HepG2 (cell line): ENCODE measurements at regions not wholly inside any gene's neighbourhood (a gene's known extent, or its start where the extent isn't known, plus 50 kb on each side); places are given as distances from the start of the nearest gene placed in this dataset.

Experiments
- ATAC-seq: fragments of 200-7000 bp; cut with Tn5 transposase; 3 replicates; pipeline ENCODE4 v1.9.1; 2020; ENCODE audit warnings: mild to moderate bottlenecking, moderate library complexity
- BruUV-seq: library from RNA; stranded (reverse); fragments of 400-500 nt; replicated peaks from 2 replicates; lab custom pipeline; 2021; lab: Mats Ljungman, UMichigan
- CTCF ChIA-PET: fragments of 300-600 bp; formaldehyde crosslinking; extraction: SDS; loops from one replicate; lab custom pipeline; 2021; ENCODE audit warnings: low total read pairs, inconsistent platforms, low intra/inter-chr PET ratio; lab: Yijun Ruan, JAX
- POLR2A ChIA-PET: fragments of 350-600 bp; sonication (Branson Sonifier 250); formaldehyde crosslinking; loops from one replicate; lab custom pipeline; 2020; ENCODE audit warnings: antibody characterized with exemption, inconsistent platforms; lab: Yijun Ruan, JAX
- DNase-seq: peaks from one replicate; pipeline ENCODE4 v3.0.0-alpha.2; 2015; ENCODE audit warnings: low spot score
- FAIRE-seq: peaks from 3 replicates; lab custom pipeline; 2011; peaks lifted over from hg19 to GRCh38; lab: Jason Lieb, UNC
- H2AFZ ChIP-seq: one replicate; pipeline ENCODE4 v1.6.1; 2011; ENCODE audit warnings: low read length, inconsistent platforms
- H3K27ac ChIP-seq: fragments of 300-600 bp; 3 replicates; pipeline ENCODE4 v1.8.0; 2011; ENCODE audit warnings: mixed run types, mild to moderate bottlenecking, mixed read lengths, low read length, inconsistent platforms; ENCODE audit not compliant: insufficient read depth; ENCODE audit errors: extremely low read length
- H3K27me3 ChIP-seq, 2 experiments: fragments of 200-600 bp in 1 of 2; 2 replicates in 1 of 2; 3 replicates in 1 of 2; pipeline versions ENCODE4 v1.6.0 to v1.8.0; 2011; ENCODE audit warnings: low read length in 2 of 2, mild to moderate bottlenecking in 2 of 2, moderate library complexity in 2 of 2, inconsistent platforms in 1 of 2; ENCODE audit not compliant: insufficient read depth in 2 of 2, control insufficient read depth in 1 of 2
- H3K36me3 ChIP-seq, 2 experiments: fragments of 200-600 bp in 1 of 2; replicated peaks in 1 of 2; 2 replicates in 1 of 2; 3 replicates in 1 of 2; pipeline versions ENCODE4 v1.5.1 to v1.8.0; 2011; ENCODE audit warnings: low read length in 2 of 2, inconsistent platforms in 1 of 2; ENCODE audit not compliant: insufficient read depth in 2 of 2, control insufficient read depth in 1 of 2
- H3K4me1 ChIP-seq: 2 replicates; pipeline ENCODE4 v1.5.1; 2012; ENCODE audit warnings: low read length, inconsistent platforms; ENCODE audit not compliant: insufficient read depth
- H3K4me2 ChIP-seq: 2 replicates; pipeline ENCODE4 v1.6.0; 2011; ENCODE audit warnings: low read depth, low read length, inconsistent platforms
- H3K4me3 ChIP-seq, 3 experiments: fragments of 200-600 bp in 1 of 3; sonication (generic), shearing (Covaris generic) in 1 of 3; replicated peaks in 1 of 3; 2 replicates each; pipeline ENCODE4 v1.5.1; 2011 to 2016; ENCODE audit warnings: low read length in 3 of 3, inconsistent platforms in 2 of 3, low read depth in 2 of 3, mild to moderate bottlenecking in 2 of 3, control low read depth in 1 of 3, mixed read lengths in 1 of 3; ENCODE audit not compliant: insufficient read depth in 1 of 3
- H3K79me2 ChIP-seq: one replicate; pipeline ENCODE4 v1.6.1; 2011; ENCODE audit warnings: low read length, inconsistent platforms; ENCODE audit not compliant: insufficient read depth
- H3K9ac ChIP-seq: 2 replicates; pipeline ENCODE4 v1.6.0; 2011; ENCODE audit warnings: mild to moderate bottlenecking, low read depth, low read length, inconsistent platforms; ENCODE audit not compliant: insufficient read depth
- H3K9me3 ChIP-seq: 2 replicates; pipeline ENCODE4 v1.5.1; 2012; ENCODE audit warnings: mild to moderate bottlenecking, low read length
- H4K20me1 ChIP-seq: 2 replicates; pipeline ENCODE4 v1.6.0; 2011; ENCODE audit warnings: inconsistent platforms, mild to moderate bottlenecking, low read length, moderate library complexity; ENCODE audit not compliant: insufficient read depth
- MAZ ChIP-seq, 2 experiments: sonication (generic) in 1 of 2; formaldehyde crosslinking in 1 of 2; IDR thresholded peaks; 2 replicates each; pipeline versions ENCODE4 v1.5.0 to v1.6.1; 2012 to 2020; ENCODE audit warnings: low read depth in 2 of 2, mild to moderate bottlenecking in 2 of 2, borderline replicate concordance in 1 of 2, improper control_type of control experiment in 1 of 2, low read length in 1 of 2, missing genetic modification reagents in 1 of 2, moderate library complexity in 1 of 2
- NKX3-1 ChIP-seq: sonication (generic); formaldehyde crosslinking; IDR thresholded peaks from 2 replicates; pipeline ENCODE4 v1.5.0; 2020; ENCODE audit warnings: missing genetic modification reagents
- ONECUT2 ChIP-seq: sonication (generic); formaldehyde crosslinking; IDR thresholded peaks from 2 replicates; pipeline ENCODE4 v1.4.0; 2020; ENCODE audit warnings: missing genetic modification reagents
- SP2 ChIP-seq: sonication (generic); formaldehyde crosslinking; IDR thresholded peaks from 2 replicates; pipeline ENCODE4 v1.5.1; 2020; ENCODE audit warnings: mild to moderate bottlenecking, missing genetic modification reagents
- SP5 ChIP-seq: IDR thresholded peaks from 2 replicates; pipeline ENCODE4 v1.6.1; 2016; ENCODE audit warnings: low read depth, borderline replicate concordance
- SRF ChIP-seq: IDR thresholded peaks from 2 replicates; pipeline ENCODE4 v1.6.1; 2011; ENCODE audit warnings: mild to moderate bottlenecking, low read depth, low read length, moderate library complexity
- TMF1 ChIP-seq: sonication (generic); formaldehyde crosslinking; IDR thresholded peaks from 2 replicates; pipeline ENCODE4 v1.8.1; 2022; ENCODE audit warnings: low read depth, missing genetic modification reagents
- XBP1 ChIP-seq: sonication (generic); formaldehyde crosslinking; IDR thresholded peaks from 2 replicates; pipeline ENCODE4 v1.5.0; 2020; ENCODE audit warnings: missing genetic modification reagents
- ZBTB21 ChIP-seq: sonication (generic); formaldehyde crosslinking; IDR thresholded peaks from 2 replicates; pipeline ENCODE4 v1.4.0; 2020; ENCODE audit warnings: missing genetic modification reagents
- ZFP36 ChIP-seq: fragments of 150-350 bp; IDR thresholded peaks from 2 replicates; pipeline ENCODE4 v1.6.1; 2018; ENCODE audit warnings: borderline replicate concordance, low read length, low read depth; ENCODE audit not compliant: partially characterized antibody
- ZHX1 ChIP-seq: sonication (generic); formaldehyde crosslinking; IDR thresholded peaks from 2 replicates; pipeline ENCODE4 v1.8.1; 2022; ENCODE audit warnings: low read depth, mild to moderate bottlenecking, missing genetic modification reagents
- ZNF362 ChIP-seq: sonication (generic); formaldehyde crosslinking; IDR thresholded peaks from 2 replicates; pipeline ENCODE4 v1.4.0; 2020; ENCODE audit warnings: missing genetic modification reagents, mild to moderate bottlenecking, borderline replicate concordance
- ZNF619 ChIP-seq: sonication (generic); formaldehyde crosslinking; IDR thresholded peaks from 2 replicates; pipeline ENCODE4 v1.4.0; 2020; ENCODE audit warnings: mild to moderate bottlenecking, missing genetic modification reagents
- ZNF704 ChIP-seq: sonication (generic); formaldehyde crosslinking; IDR thresholded peaks from 2 replicates; pipeline ENCODE4 v1.8.1; 2023; ENCODE audit warnings: mild to moderate bottlenecking, inconsistent platforms, moderate library complexity, missing genetic modification reagents, borderline replicate concordance
- ZSCAN21 ChIP-seq: sonication (generic); formaldehyde crosslinking; IDR thresholded peaks from 2 replicates; pipeline ENCODE4 v1.8.0; 2022; ENCODE audit warnings: mild to moderate bottlenecking, missing genetic modification reagents, moderate library complexity, borderline replicate concordance
- WGBS: methylation state at CpG from one replicate; pipeline ENCODE4 v1.1.6; 2017; ENCODE audit warnings: low lambda C conversion rate; 5-methylcytosine and 5-hydroxymethylcytosine counted together
- in situ Hi-C: cut with HindIII; loops from 2 replicates; pipeline ENCODE4 v1.10.0; 2017; ENCODE audit warnings: low pct_unique_long_range_greater_than_20kb; ENCODE audit not compliant: extremely low pct_ligation_motif_present
- intact Hi-C: fragments of 100-400 bp; cut with micrococcal nuclease; formaldehyde crosslinking; loops from one replicate; pipeline ENCODE4 v1.10.0; 2022; ENCODE audit not compliant: unreplicated experiment
- TF ChIP-seq, protein P1 (sequence below): sonication (generic); formaldehyde crosslinking; IDR thresholded peaks from 2 replicates; pipeline ENCODE4 v1.4.0; 2020; ENCODE audit warnings: mild to moderate bottlenecking, missing genetic modification reagents

GRCh38 chr4:129359461-129359860 is 263.5 kb downstream of the C4orf33 start (continued):
- TF ChIP-seq MAZ (IDR thresholded peaks at IDR 0.05; ENCODE audit: borderline replicate concordance, low read depth, low read length) (no peak), MAZ (CRISPR knock-in tag; IDR thresholded peaks at IDR 0.05; ENCODE audit: low read depth) (no peak)
- TF ChIP-seq, protein P1, sequence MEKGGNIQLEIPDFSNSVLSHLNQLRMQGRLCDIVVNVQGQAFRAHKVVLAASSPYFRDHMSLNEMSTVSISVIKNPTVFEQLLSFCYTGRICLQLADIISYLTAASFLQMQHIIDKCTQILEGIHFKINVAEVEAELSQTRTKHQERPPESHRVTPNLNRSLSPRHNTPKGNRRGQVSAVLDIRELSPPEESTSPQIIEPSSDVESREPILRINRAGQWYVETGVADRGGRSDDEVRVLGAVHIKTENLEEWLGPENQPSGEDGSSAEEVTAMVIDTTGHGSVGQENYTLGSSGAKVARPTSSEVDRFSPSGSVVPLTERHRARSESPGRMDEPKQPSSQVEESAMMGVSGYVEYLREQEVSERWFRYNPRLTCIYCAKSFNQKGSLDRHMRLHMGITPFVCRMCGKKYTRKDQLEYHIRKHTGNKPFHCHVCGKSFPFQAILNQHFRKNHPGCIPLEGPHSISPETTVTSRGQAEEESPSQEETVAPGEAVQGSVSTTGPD (CRISPR knock-in tag) = no peak

DNA sequence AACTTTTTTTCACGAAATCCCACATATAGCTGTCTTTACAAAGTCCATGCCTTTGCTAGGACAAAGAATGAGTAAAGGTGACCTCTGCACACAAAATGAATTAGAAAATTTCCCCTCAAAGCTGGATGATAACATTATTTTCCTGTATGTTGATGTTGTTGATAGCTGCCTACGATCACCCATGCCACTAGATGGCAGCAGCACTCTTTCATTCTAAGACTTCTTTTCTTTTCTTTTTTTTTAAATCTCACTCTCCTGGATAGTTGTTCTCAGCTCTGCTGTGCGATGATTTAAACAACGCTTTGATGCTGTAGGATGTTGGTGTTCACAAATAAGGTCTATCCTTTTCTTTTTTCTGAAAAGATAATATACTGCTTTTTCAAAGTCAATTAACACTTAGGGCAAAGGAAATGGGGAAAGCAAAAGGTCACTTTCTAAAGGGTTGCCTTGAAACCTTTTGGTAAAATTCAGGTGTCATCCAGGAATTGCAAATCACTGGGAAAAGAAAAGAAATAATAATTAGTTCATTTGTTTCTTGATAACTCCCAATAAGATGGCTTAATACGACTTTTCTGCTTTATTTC is 266.8 kb downstream of the C4orf33 start:
- 2% methylated on average over 5 of the region's 5 CpGs for WGBS
- ATAC-seq = peak; percentile 67
- in situ Hi-C loops = loop anchor here (5.0 kb wide), 1 partner anchor 280 kb away; no protein-coding TSS in a partner anchor
- TF ChIP-seq SRF = no peak
- TF ChIP-seq ZSCAN21 (CRISPR knock-in tag) = no peak
- no peak for TF ChIP-seq ZNF619
- no peak for TF ChIP-seq SP2 (CRISPR knock-in tag)
- peak; percentile 49; the same call in 1 of the 2 replicates for TF ChIP-seq ZNF362 (CRISPR knock-in tag)
- TF ChIP-seq ZBTB21 (CRISPR knock-in tag) = no peak
- TF ChIP-seq ZHX1 (CRISPR knock-in tag) = no peak
- no peak for TF ChIP-seq ZNF704
- no peak for TF ChIP-seq XBP1 (CRISPR knock-in tag)
- no peak for TF ChIP-seq ZFP36
- no peak for TF ChIP-seq TMF1
- TF ChIP-seq SP5 (CRISPR knock-in tag) = no peak
- TF ChIP-seq NKX3-1 = no peak
- no peak for TF ChIP-seq ONECUT2 (CRISPR knock-in tag)

More for the DNA sequence above, 266.8 kb downstream of the C4orf33 start:
- Histone ChIP-seq H4K20me1 (no peaks in the 10 kb centered on the region), H3K27ac (no peak overlapping the region), H3K27me3 (peaks cover 0 to 5% of the 10 kb centered on the region in 2 experiments; a peak in 1 of 5 replicates), H3K4me2 (no peak overlapping the region), H3K79me2 (no peaks in the 10 kb centered on the region), H3K9me3 (no peaks in the 10 kb centered on the region), H3K36me3 (no peaks in the 10 kb centered on the region), H2AFZ (no peak overlapping the region), H3K9ac (no peak overlapping the region), H3K4me3 (no peak overlapping the region), H3K4me1 (no peaks in the 10 kb centered on the region)
- POLR2A ChIA-PET = interaction anchor here (1.2 kb wide), 1 partner anchor 279 kb away, joined by 3 read pairs; no protein-coding TSS in a partner anchor
- CTCF ChIA-PET = interaction anchor here (0.7 to 2.2 kb wide), 2 partner anchors 276 to 278 kb away, joined by 3 to 32 read pairs; no protein-coding TSS in a partner anchor
- BruUV-seq = no TSS peak
- FAIRE-seq (peak; percentile 57), DNase-seq (peak; percentile 50)
- intact Hi-C loops = loop anchor here (1.0 to 2.0 kb wide), 2 partner anchors 279 to 1446 kb away; no protein-coding TSS in a partner anchor
